Keratinocyte (primary cell): ENCODE measurements at regions not wholly inside any gene's neighbourhood (a gene's known extent, or its start where the extent isn't known, plus 50 kb on each side); places are given as distances from the start of the nearest gene placed in this dataset.

Experiments
- DNase-seq: peaks from one replicate; pipeline ENCODE4 v3.0.0-alpha.2; 2011; ENCODE audit warnings: low read depth, missing footprints, low spot score
- FAIRE-seq: peaks from 2 replicates; lab custom pipeline; 2011; peaks lifted over from hg19 to GRCh38; lab: Jason Lieb, UNC
- H2AFZ ChIP-seq: 2 replicates; pipeline ENCODE4 v1.6.0; 2012; ENCODE audit warnings: low read length, control low read depth, inconsistent platforms; ENCODE audit not compliant: control insufficient read depth
- H3K27ac ChIP-seq: 2 replicates; pipeline ENCODE4 v1.5.1; 2011; ENCODE audit warnings: low read length; ENCODE audit not compliant: control insufficient read depth, insufficient read depth
- H3K27me3 ChIP-seq: 3 replicates; pipeline ENCODE4 v1.6.0; 2011; ENCODE audit warnings: low read length; ENCODE audit not compliant: control insufficient read depth, insufficient read depth; ENCODE audit errors: extremely low read depth
- H3K36me3 ChIP-seq, 2 experiments: 2 replicates in 1 of 2; 3 replicates in 1 of 2; pipeline ENCODE4 v1.5.1; 2011; ENCODE audit warnings: low read length in 2 of 2, mild to moderate bottlenecking in 1 of 2; ENCODE audit not compliant: control insufficient read depth in 2 of 2, insufficient read depth in 2 of 2; ENCODE audit errors: extremely low read depth in 1 of 2
- H3K4me1 ChIP-seq: 3 replicates; pipeline ENCODE4 v1.5.1; 2011; ENCODE audit warnings: low read length; ENCODE audit not compliant: control insufficient read depth, insufficient read depth; ENCODE audit errors: extremely low read depth
- H3K4me2 ChIP-seq: 3 replicates; pipeline ENCODE4 v1.6.0; 2011; ENCODE audit warnings: low read depth, low read length; ENCODE audit not compliant: control insufficient read depth, insufficient read depth; ENCODE audit errors: extremely low read depth
- H3K4me3 ChIP-seq, 3 experiments: fragments of 200-600 bp in 1 of 3; sonication (generic) in 1 of 3; 2 replicates in 2 of 3; 3 replicates in 1 of 3; pipeline ENCODE4 v1.5.1; 2011 to 2016; ENCODE audit warnings: low read length in 3 of 3, mild to moderate bottlenecking in 3 of 3, control low read depth in 2 of 3, inconsistent platforms in 1 of 3, low read depth in 1 of 3, mixed read lengths in 1 of 3, mixed run types in 1 of 3, moderate library complexity in 1 of 3; ENCODE audit not compliant: control insufficient read depth in 2 of 3, insufficient read depth in 2 of 3; ENCODE audit errors: extremely low read depth in 1 of 3
- H3K79me2 ChIP-seq: 2 replicates; pipeline ENCODE4 v1.6.0; 2012; ENCODE audit warnings: low read length; ENCODE audit not compliant: control insufficient read depth, insufficient read depth
- H3K9ac ChIP-seq: 3 replicates; pipeline ENCODE4 v1.6.0; 2011; ENCODE audit warnings: low read length; ENCODE audit not compliant: control insufficient read depth, insufficient read depth; ENCODE audit errors: extremely low read depth
- H3K9me1 ChIP-seq: 3 replicates; pipeline ENCODE4 v1.6.0; 2011; ENCODE audit warnings: low read length; ENCODE audit not compliant: control insufficient read depth, insufficient read depth; ENCODE audit errors: extremely low read depth
- H3K9me3 ChIP-seq: 2 replicates; pipeline ENCODE4 v1.5.1; 2012; ENCODE audit warnings: low read depth, low read length; ENCODE audit not compliant: control insufficient read depth
- H4K20me1 ChIP-seq: 3 replicates; pipeline ENCODE4 v1.6.0; 2011; ENCODE audit warnings: low read length; ENCODE audit not compliant: control insufficient read depth, insufficient read depth; ENCODE audit errors: extremely low read depth
- EZH2 ChIP-seq: IDR thresholded peaks from one replicate; pipeline ENCODE4 v1.6.1; 2012; ENCODE audit warnings: inconsistent platforms, mild to moderate bottlenecking, low read length, moderate library complexity
- dilution Hi-C: fragments of 300-500 bp; cut with MboI; formaldehyde crosslinking; loops from one replicate; pipeline ENCODE4 v1.7.0; 2020; ENCODE audit warnings: low sequenced_read_pairs; ENCODE audit not compliant: extremely low pct_ligation_motif_present
- TF ChIP-seq, protein P1 (sequence below), 3 experiments: IDR thresholded peaks in 1 of 3; conservative IDR thresholded peaks in 1 of 3; optimal IDR thresholded peaks in 1 of 3; 2 replicates in 2 of 3; 3 replicates in 1 of 3; pipeline versions ENCODE3 to v1.5.1; 2011; ENCODE audit warnings: low read length in 3 of 3, mild to moderate bottlenecking in 3 of 3, moderate library complexity in 2 of 3, control low read depth in 1 of 3, inconsistent platforms in 1 of 3; ENCODE audit not compliant: insufficient read depth in 2 of 3; ENCODE audit errors: extremely low read depth in 1 of 3

DNA sequence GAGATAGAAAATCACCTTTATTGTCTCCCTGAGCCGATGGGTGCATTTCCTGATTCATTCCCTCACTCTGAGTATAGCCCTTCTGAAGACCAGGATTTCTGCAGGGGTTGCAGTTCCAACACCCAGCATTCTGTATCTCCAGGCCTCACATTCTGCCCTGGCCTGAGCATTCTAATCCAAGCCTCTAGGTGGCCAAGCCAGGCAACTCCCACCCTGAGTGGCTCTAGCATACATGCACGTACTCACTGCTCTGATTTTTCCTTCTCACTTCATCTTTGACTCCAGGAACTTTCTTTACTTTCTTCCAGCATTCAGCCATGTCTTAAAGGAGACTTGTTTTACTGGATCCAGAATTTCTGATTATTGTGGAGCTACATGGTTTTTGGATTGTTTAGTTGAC lies 100.7 kb upstream of the STK39 start:
- Histone ChIP-seq H2AFZ (no peak overlapping the region), H3K9me3 (no peaks in the 10 kb centered on the region)
- DNase-seq, result no peak

GRCh38 chr2:168350380-168350779 lies 103.0 kb upstream of the STK39 start:
- dilution Hi-C loops, result no loop called here

More for the DNA sequence above, 100.7 kb upstream of the STK39 start:
- no peak for TF ChIP-seq EZH2
- TF ChIP-seq, protein P1, sequence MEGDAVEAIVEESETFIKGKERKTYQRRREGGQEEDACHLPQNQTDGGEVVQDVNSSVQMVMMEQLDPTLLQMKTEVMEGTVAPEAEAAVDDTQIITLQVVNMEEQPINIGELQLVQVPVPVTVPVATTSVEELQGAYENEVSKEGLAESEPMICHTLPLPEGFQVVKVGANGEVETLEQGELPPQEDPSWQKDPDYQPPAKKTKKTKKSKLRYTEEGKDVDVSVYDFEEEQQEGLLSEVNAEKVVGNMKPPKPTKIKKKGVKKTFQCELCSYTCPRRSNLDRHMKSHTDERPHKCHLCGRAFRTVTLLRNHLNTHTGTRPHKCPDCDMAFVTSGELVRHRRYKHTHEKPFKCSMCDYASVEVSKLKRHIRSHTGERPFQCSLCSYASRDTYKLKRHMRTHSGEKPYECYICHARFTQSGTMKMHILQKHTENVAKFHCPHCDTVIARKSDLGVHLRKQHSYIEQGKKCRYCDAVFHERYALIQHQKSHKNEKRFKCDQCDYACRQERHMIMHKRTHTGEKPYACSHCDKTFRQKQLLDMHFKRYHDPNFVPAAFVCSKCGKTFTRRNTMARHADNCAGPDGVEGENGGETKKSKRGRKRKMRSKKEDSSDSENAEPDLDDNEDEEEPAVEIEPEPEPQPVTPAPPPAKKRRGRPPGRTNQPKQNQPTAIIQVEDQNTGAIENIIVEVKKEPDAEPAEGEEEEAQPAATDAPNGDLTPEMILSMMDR (optimal IDR thresholded peaks at IDR 0.05 in 1 of 3, IDR thresholded peaks at IDR 0.05 in 1 of 3, conservative IDR thresholded peaks at IDR 0.05 in 1 of 3; ENCODE audit: extremely low read depth in 1 of 3, insufficient read depth in 2 of 3, low read length in 3 of 3), result peak; percentile 40 to 58 (median 42)
- peak; percentile 9 for FAIRE-seq
- Histone ChIP-seq H3K9ac (no peak overlapping the region), H3K4me2 (no peak overlapping the region), H3K79me2 (no peaks in the 10 kb centered on the region), H3K4me3 (no peak overlapping the region), H3K4me1 (peaks cover 10% of the 10 kb centered on the region), H3K36me3 (no peaks in the 10 kb centered on the region), H4K20me1 (no peaks in the 10 kb centered on the region), H3K9me1 (no peaks in the 10 kb centered on the region), H3K27ac (no peak overlapping the region), H3K27me3 (no peaks in the 10 kb centered on the region)
- dilution Hi-C loops, result no loop called here

More at GRCh38 chr2:168350380-168350779, 103.0 kb upstream of the STK39 start:
- Histone ChIP-seq H3K4me2 (no peak overlapping the region), H4K20me1 (no peaks in the 10 kb centered on the region), H3K9me3 (no peaks in the 10 kb centered on the region), H3K9me1 (no peaks in the 10 kb centered on the region), H3K9ac (no peak overlapping the region), H3K4me1 (peaks cover 4% of the 10 kb centered on the region), H3K4me3 (no peak overlapping the region), H3K36me3 (no peaks in the 10 kb centered on the region), H3K27ac (no peak overlapping the region), H3K79me2 (no peaks in the 10 kb centered on the region), H3K27me3 (no peaks in the 10 kb centered on the region), H2AFZ (no peak overlapping the region)
- DNase-seq (no peak), FAIRE-seq (no peak)
- TF ChIP-seq, protein P1 (optimal IDR thresholded peaks at IDR 0.05 in 1 of 3, IDR thresholded peaks at IDR 0.05 in 1 of 3, conservative IDR thresholded peaks at IDR 0.05 in 1 of 3; ENCODE audit: extremely low read depth in 1 of 3, insufficient read depth in 2 of 3, low read length in 3 of 3), result no peak
- TF ChIP-seq EZH2, result no peak
